Prostate gland (tissue), 2 donors: ENCODE measurements at regions not wholly inside any gene's neighbourhood (a gene's known extent, or its start where the extent isn't known, plus 50 kb on each side); places are given as distances from the start of the nearest gene placed in this dataset.

Experiments used
- DNase-seq: peaks from one replicate; pipeline ENCODE4 v3.0.0-alpha.2; 2019; ENCODE audit warnings: low spot score
- H3K27ac ChIP-seq, 2 donors: fragments of 200-600 bp; sonication (generic); 2 replicates each; pipeline ENCODE4 v1.5.1; 2017 to 2019
- H3K27me3 ChIP-seq: fragments of 200-600 bp; sonication (generic); replicated peaks from 2 replicates; pipeline ENCODE4 v1.5.1; 2019; ENCODE audit not compliant: insufficient read depth
- H3K36me3 ChIP-seq, 2 donors: fragments of 200-600 bp; sonication (generic); 1 replicate in 1 of 2; 2 replicates in 1 of 2; pipeline versions ENCODE4 v1.5.1 to v1.8.1; 2017 to 2019
- H3K4me1 ChIP-seq: fragments of 200-600 bp; sonication (generic); replicated peaks from 2 replicates; pipeline ENCODE4 v1.5.1; 2019
- H3K4me3 ChIP-seq, 2 donors: fragments of 200-600 bp; sonication (generic); 2 replicates each; pipeline ENCODE4 v1.5.1; 2017 to 2019
- H3K9me3 ChIP-seq: fragments of 200-600 bp; sonication (generic); 2 replicates; pipeline ENCODE4 v1.5.1; 2017
- POLR2A ChIP-seq: fragments of 450-650 bp; IDR thresholded peaks from one replicate; pipeline ENCODE4 v1.6.1; 2016; ENCODE audit warnings: antibody characterized with exemption, mild to moderate bottlenecking
- POLR2AphosphoS5 ChIP-seq: sonication (generic); formaldehyde crosslinking; IDR thresholded peaks from one replicate; pipeline ENCODE4 v1.6.1; 2017; ENCODE audit warnings: antibody characterized with exemption
- WGBS: methylation state at CpG from one replicate; pipeline ENCODE4 v1.1.5; 2018; 5-methylcytosine and 5-hydroxymethylcytosine counted together
- intact Hi-C: fragments of 100-400 bp; cut with DNase I; formaldehyde crosslinking; loops from one replicate; pipeline ENCODE4 v1.14.2; 2022
- TF ChIP-seq, protein P1 (sequence below), 4 experiments: fragments of 200-600 bp in 2 of 4; fragments of 450-650 bp in 2 of 4; sonication (generic) in 2 of 4; IDR thresholded peaks; 1 replicate in 3 of 4; 2 replicates in 1 of 4; pipeline ENCODE4 v1.5.1; 2016 to 2019; ENCODE audit warnings: antibody characterized with exemption in 4 of 4, mild to moderate bottlenecking in 2 of 4, moderate library complexity in 2 of 4

DNA sequence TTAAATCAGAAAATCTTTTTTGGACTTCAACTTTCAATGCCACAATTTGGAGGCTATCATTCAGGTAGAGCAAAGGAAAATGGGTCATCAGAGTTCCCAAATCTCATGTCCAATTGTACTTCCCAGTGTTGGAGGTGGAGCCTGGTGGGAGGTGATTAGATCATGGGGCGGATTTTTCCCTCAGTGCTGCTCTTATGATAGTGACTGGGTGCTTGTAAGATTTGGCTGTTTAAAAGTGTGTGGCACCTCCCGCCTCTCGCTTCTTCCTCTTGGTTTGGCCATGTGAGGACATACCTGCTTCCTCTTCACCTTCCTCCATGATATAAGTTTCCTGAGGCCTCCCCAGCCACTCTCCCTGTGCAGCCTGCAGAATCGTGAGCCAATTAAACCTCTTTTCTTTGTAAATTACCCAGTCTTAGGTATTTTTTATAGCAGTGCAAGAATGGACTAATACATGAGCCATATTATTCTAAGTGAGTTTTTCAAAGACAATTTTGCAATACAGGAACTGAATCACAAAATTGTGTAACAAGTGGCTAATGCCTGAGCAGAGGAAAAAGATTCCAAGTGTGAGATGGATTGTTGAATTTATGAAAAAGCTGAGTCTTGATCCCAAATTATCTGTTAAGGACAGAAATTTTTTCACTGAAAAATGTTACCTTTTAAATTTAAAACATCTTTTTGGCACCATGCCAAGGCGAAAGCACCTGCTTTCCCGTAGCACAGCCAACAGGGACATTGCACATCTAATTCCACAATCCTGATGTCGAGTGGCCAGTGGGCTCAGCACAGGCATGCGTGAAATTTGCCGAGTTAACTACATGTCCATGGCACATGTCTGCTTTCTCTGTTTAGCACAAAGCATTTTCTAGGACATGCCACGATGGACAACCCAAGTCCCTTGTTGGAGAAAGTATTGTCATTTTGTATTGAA, 150.9 kb downstream of the COL6A3 start:
- intact Hi-C loops: no loop called here
- TF ChIP-seq, protein P1, sequence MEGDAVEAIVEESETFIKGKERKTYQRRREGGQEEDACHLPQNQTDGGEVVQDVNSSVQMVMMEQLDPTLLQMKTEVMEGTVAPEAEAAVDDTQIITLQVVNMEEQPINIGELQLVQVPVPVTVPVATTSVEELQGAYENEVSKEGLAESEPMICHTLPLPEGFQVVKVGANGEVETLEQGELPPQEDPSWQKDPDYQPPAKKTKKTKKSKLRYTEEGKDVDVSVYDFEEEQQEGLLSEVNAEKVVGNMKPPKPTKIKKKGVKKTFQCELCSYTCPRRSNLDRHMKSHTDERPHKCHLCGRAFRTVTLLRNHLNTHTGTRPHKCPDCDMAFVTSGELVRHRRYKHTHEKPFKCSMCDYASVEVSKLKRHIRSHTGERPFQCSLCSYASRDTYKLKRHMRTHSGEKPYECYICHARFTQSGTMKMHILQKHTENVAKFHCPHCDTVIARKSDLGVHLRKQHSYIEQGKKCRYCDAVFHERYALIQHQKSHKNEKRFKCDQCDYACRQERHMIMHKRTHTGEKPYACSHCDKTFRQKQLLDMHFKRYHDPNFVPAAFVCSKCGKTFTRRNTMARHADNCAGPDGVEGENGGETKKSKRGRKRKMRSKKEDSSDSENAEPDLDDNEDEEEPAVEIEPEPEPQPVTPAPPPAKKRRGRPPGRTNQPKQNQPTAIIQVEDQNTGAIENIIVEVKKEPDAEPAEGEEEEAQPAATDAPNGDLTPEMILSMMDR (IDR thresholded peaks at IDR 0.05): no peak
- TF ChIP-seq POLR2AphosphoS5 (no peak), POLR2A (no peak)
- 77% methylated on average over 10 of the region's 10 CpGs for WGBS
- Histone ChIP-seq H3K27ac (no peak overlapping the region), H3K4me1 (no peaks in the 10 kb centered on the region), H3K27me3 (no peaks in the 10 kb centered on the region), H3K36me3 (no peaks in the 10 kb centered on the region), H3K9me3 (no peaks in the 10 kb centered on the region), H3K4me3 (no peak overlapping the region)
- DNase-seq: no peak

DNA sequence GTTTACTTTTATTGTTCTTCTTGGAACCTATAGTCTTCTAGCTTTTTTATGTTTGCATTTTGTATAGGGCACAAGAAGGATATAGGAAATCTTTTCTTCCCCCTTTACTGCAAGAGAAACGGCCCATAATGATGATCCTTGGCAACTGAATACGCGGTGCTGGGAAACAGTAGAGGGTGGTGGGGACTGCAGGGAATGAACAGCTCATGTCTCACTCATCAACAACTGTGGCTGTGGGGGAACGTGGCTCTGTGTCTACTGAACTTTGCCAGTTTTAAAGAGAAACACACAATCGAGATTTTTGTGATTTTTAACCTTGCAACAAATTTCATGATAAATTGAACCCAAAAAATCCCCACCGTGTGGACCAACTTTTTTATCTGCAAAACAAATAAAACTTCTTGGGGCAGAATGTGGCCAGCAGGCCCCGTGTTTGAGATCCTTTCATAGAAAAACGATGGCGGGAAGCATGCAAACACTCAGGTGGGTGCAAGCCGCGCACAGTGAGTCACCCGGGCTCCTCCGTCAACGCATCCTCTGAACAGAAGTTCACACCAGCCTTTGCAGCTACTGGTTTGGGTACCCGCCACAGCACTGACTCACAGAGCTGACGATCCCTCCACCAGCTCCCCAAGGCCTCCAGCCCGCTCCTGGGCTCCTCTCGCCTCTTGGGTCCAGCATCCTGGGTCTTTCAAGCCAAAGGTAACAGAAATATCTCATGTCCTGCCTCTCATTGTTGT, 149.3 kb downstream of the COL6A3 start:
- intact Hi-C loops: no loop called here
- Histone ChIP-seq H3K27ac (no peak overlapping the region), H3K36me3 (no peaks in the 10 kb centered on the region), H3K27me3 (no peaks in the 10 kb centered on the region), H3K9me3 (no peaks in the 10 kb centered on the region), H3K4me1 (no peaks in the 10 kb centered on the region), H3K4me3 (no peak overlapping the region)
- no peak for TF ChIP-seq POLR2A
- TF ChIP-seq, protein P1 (IDR thresholded peaks at IDR 0.05): no peak
- no peak for TF ChIP-seq POLR2AphosphoS5
- WGBS: 72% methylated on average over 18 of the region's 18 CpGs
- DNase-seq: no peak

DNA sequence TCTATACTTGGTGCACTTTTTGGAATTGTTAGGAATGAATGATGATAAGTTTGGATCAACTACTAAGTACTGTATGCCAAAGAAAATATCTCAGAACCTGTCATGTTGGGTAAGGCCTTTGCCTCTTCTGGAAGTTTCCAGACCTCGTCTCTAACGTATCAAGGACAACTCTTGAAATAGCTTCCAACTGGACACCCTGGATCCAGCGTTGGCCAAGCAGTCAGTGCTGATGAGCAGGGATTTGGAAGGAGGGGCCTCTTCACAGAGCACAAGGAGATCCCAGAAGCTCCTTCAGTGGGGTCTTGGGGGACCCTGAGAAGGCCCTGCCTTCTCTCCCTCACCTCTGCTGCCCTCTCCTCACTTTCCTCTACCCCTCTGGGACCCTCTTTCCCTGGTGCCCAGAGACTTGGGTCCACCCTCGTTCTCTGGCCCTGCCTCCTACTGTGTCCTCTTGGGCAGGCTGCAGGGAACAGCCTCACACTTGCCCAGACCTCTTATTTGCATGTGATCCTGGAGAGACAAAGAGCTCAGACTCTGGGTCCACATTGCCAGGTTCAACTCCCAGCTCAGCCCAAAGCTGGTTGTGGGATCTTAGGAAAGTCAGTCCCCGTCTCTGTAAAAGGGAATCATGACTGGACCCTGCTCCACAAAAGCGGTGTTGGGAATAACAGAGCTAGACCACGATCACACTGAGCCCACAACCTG, 145.8 kb downstream of the COL6A3 start:
- DNase-seq: no peak
- WGBS: 93% methylated on average over 7 of the region's 7 CpGs
- TF ChIP-seq POLR2AphosphoS5 (no peak), POLR2A (no peak)
- TF ChIP-seq, protein P1 (IDR thresholded peaks at IDR 0.05): no peak
- H3K9me3 ChIP-seq: no peaks in the 10 kb centered on the region
- H3K36me3 ChIP-seq: no peaks in the 10 kb centered on the region
- no peak overlapping the region for H3K4me3 ChIP-seq
- intact Hi-C loops: no loop called here
- H3K27ac ChIP-seq: no peak overlapping the region
- H3K27me3 ChIP-seq: no peaks in the 10 kb centered on the region
- H3K4me1 ChIP-seq: no peaks in the 10 kb centered on the region

DNA sequence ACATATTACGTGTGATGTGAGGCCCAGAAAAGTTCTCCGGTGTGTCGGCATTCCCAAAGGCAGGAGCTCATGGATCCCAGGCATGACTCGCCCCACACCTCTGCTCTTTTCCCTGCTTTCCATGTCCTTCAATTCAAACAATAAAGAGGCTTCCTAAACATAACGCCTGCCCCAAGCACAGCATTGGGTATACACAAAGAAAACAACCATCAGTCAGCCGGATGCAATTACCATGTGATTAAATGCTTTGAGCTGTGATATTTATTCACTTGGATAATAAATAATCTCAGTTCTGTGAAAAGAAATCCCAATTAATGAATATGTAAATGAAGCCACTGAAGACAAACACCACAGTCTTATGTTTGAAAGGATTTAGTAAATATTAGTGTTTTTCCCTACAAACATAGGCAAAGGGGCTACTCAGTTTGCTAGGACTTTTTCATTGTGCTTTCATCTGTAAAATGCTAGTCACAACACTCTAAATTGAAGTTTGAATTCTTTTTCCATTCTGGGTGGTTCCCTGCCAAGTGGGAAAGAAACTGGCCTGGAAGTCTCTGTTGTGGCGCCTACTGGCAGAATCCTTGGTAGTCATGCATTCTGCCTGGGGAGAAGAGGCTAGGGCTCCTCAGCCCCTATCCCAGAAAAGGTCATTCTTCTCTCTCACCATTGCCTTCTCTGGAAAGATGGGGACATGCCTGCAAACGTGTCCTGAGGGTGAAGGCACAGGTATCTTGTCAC, 144.7 kb downstream of the COL6A3 start:
- H3K9me3 ChIP-seq: no peaks in the 10 kb centered on the region

More for the DNA sequence above, 144.7 kb downstream of the COL6A3 start:
- Histone ChIP-seq H3K4me1 (no peaks in the 10 kb centered on the region), H3K27me3 (no peaks in the 10 kb centered on the region), H3K27ac (no peak overlapping the region), H3K4me3 (no peak overlapping the region), H3K36me3 (no peaks in the 10 kb centered on the region)
- intact Hi-C loops: no loop called here
- 87% methylated on average over 8 of the region's 8 CpGs for WGBS
- DNase-seq: no peak
- TF ChIP-seq POLR2A (no peak), POLR2AphosphoS5 (no peak)
- TF ChIP-seq, protein P1 (IDR thresholded peaks at IDR 0.05): no peak
